ENCODE measurements at regions not wholly inside any gene's neighbourhood (a gene's known extent, or its start where the extent isn't known, plus 50 kb on each side); places are given as distances from the start of the nearest gene placed in this dataset.

DNA sequence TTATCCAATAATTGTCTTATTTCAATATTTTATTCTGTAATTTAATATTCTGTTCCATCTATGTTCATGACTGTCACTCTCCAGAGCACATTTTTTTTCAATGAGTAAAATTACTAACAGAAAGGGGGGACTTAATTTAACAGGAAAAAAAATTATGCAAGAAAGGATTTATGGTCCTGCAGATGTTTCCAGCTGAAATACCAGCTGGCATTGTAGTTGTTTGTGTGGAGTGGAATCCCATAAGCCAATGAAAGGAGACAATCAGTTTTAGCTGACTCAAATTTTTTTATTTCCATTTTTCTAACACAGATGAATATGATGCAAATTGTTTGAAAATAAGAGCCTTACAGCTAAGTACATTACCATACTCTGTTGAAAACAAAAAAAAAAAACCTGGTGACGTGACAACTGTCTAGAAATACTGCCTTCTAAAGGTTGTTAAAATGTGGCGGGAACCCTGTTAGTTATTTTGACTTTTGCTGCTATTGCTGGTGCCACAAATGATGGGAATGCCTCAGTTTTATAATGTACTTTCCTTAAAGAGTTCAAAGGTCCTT, 389.1 kb downstream of the ETS1 start:
- peaks cover 11% of the 10 kb centered on the region for H3K4me1 Mint-ChIP-seq (ENCODE audit: unreplicated experiment)
- H3K9me3 Mint-ChIP-seq (ENCODE audit: unreplicated experiment): peaks cover 6% of the 10 kb centered on the region
- TF ChIP-seq, protein P1, sequence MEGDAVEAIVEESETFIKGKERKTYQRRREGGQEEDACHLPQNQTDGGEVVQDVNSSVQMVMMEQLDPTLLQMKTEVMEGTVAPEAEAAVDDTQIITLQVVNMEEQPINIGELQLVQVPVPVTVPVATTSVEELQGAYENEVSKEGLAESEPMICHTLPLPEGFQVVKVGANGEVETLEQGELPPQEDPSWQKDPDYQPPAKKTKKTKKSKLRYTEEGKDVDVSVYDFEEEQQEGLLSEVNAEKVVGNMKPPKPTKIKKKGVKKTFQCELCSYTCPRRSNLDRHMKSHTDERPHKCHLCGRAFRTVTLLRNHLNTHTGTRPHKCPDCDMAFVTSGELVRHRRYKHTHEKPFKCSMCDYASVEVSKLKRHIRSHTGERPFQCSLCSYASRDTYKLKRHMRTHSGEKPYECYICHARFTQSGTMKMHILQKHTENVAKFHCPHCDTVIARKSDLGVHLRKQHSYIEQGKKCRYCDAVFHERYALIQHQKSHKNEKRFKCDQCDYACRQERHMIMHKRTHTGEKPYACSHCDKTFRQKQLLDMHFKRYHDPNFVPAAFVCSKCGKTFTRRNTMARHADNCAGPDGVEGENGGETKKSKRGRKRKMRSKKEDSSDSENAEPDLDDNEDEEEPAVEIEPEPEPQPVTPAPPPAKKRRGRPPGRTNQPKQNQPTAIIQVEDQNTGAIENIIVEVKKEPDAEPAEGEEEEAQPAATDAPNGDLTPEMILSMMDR (IDR thresholded peaks at IDR 0.05): no peak
- no peak overlapping the region for H3K4me3 Mint-ChIP-seq (ENCODE audit: unreplicated experiment)
- H3K27me3 Mint-ChIP-seq (ENCODE audit: unreplicated experiment): no peaks in the 10 kb centered on the region
- no peaks in the 10 kb centered on the region for H3K36me3 Mint-ChIP-seq (ENCODE audit: unreplicated experiment)
- no peak for DNase-seq (ENCODE audit: extremely low spot score, unreplicated experiment)
- H3K27ac Mint-ChIP-seq (ENCODE audit: unreplicated experiment): no peak overlapping the region

DNA sequence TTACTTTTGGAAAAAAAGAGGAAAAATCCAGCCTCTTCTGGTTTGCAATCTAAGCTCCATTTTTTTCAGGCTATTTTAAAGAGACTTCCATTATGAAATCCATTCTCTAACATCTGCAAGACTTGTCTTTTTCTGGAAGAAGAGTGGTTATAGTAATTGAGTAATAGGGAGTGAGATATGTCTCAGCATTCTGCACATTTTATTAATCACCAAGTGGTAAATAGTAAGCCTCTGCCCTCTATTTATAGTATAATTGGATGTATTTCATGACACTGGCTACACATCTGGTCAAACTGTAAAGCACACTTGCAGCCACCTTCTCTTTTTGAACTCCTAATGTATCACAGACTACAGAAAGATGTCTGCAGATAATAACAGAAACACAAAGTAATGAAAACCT, 391.1 kb downstream of the ETS1 start:
- Mint-ChIP-seq H3K36me3 (ENCODE audit: unreplicated experiment) (no peaks in the 10 kb centered on the region), H3K27me3 (ENCODE audit: unreplicated experiment) (no peaks in the 10 kb centered on the region), H3K9me3 (ENCODE audit: unreplicated experiment) (peaks cover 6% of the 10 kb centered on the region), H3K27ac (ENCODE audit: unreplicated experiment) (no peak overlapping the region), H3K4me1 (ENCODE audit: unreplicated experiment) (peaks cover 18% of the 10 kb centered on the region), H3K4me3 (ENCODE audit: unreplicated experiment) (no peak overlapping the region)
- TF ChIP-seq, protein P1 (IDR thresholded peaks at IDR 0.05): no peak
- DNase-seq (ENCODE audit: extremely low spot score, unreplicated experiment): no peak

DNA sequence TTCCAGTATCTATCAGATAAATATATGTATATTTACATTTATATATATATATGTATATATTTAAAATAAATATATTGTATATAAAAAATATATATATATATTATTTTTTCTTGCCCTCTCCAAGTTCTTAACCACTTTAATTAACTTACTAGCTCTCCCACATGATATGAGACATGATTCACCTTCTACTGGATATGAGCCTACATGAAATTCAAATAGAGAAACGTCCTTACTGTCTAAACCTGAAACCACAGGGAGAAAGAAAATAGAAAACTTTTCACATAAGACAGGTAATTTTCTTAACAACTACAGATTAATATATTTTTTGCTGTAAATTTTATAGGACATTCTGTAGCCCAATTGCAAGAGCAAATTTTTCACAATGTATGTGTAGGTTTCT, 391.6 kb downstream of the ETS1 start:
- TF ChIP-seq, protein P1 (IDR thresholded peaks at IDR 0.05): no peak

DNA sequence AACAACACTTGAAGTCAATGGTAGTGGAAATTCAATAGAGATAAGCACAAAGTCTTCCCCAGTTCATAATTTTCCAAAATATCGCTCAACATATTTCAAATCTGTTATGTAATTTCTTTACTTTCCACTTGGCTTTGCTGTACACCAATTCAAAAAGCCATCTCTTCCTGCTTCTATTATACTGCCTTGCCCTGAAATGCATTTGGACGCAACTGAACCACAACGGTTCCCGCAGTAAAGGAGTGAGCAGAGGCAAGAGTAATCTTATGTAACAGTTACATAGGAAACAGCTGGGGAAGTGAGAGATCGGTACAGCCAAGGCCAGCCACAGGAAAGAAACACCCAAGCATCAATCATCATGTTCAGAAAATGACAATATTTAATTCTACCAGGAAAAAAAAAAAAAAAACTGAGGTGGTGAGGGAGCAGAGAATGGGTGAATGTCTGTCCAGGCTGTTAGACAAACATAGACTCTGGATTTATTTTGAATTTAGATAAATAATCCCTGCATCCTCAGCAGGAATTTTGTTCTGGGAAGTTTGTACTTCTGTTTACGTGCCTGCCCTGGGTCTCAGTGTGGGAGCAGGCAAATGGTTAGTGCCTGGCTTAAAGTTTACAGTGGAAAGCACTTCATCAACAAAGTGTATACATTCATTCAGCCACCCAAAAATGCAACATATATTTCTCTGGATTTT, 392.2 kb downstream of the ETS1 start:
- Mint-ChIP-seq H3K27me3 (ENCODE audit: unreplicated experiment) (no peaks in the 10 kb centered on the region), H3K36me3 (ENCODE audit: unreplicated experiment) (no peaks in the 10 kb centered on the region), H3K4me3 (ENCODE audit: unreplicated experiment) (no peak overlapping the region), H3K4me1 (ENCODE audit: unreplicated experiment) (peaks cover 22% of the 10 kb centered on the region), H3K27ac (ENCODE audit: unreplicated experiment) (no peak overlapping the region), H3K9me3 (ENCODE audit: unreplicated experiment) (peaks cover 6% of the 10 kb centered on the region)
- TF ChIP-seq, protein P1 (IDR thresholded peaks at IDR 0.05): peak; percentile 25
- DNase-seq (ENCODE audit: extremely low spot score, unreplicated experiment): no peak

More for the DNA sequence above, 391.6 kb downstream of the ETS1 start:
- Mint-ChIP-seq H3K9me3 (ENCODE audit: unreplicated experiment) (peaks cover 6% of the 10 kb centered on the region), H3K4me3 (ENCODE audit: unreplicated experiment) (no peak overlapping the region), H3K27me3 (ENCODE audit: unreplicated experiment) (no peaks in the 10 kb centered on the region), H3K27ac (ENCODE audit: unreplicated experiment) (no peak overlapping the region), H3K36me3 (ENCODE audit: unreplicated experiment) (no peaks in the 10 kb centered on the region), H3K4me1 (ENCODE audit: unreplicated experiment) (peaks cover 22% of the 10 kb centered on the region)
- DNase-seq (ENCODE audit: extremely low spot score, unreplicated experiment): no peak

DNA sequence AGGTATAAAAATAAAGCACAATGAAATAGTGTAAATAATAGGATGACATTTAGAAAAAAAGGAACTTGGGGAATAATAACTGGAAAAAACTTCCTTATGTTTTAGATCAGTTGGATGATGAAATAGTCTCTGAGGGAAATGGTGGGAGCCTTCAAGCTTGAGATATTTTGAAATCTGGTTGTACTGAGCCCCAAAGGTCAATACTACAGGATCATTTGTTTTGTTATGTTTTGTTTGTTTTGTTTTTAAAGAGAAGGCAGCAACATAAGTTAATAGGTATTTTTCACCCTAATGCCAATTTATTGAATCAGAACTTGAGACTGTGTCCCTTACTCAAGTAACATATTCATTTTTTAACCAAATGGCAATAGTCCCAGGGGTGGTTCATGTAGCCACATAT, 393.1 kb downstream of the ETS1 start:
- H3K4me1 Mint-ChIP-seq (ENCODE audit: unreplicated experiment): peaks cover 22% of the 10 kb centered on the region
- no peak overlapping the region for H3K27ac Mint-ChIP-seq (ENCODE audit: unreplicated experiment)
- no peak for DNase-seq (ENCODE audit: extremely low spot score, unreplicated experiment)
- no peaks in the 10 kb centered on the region for H3K27me3 Mint-ChIP-seq (ENCODE audit: unreplicated experiment)
- peaks cover 6% of the 10 kb centered on the region for H3K9me3 Mint-ChIP-seq (ENCODE audit: unreplicated experiment)
- no peak overlapping the region for H3K4me3 Mint-ChIP-seq (ENCODE audit: unreplicated experiment)
- TF ChIP-seq, protein P1 (IDR thresholded peaks at IDR 0.05): no peak
- H3K36me3 Mint-ChIP-seq (ENCODE audit: unreplicated experiment): no peaks in the 10 kb centered on the region

All from osteocyte (in vitro differentiated cells).